ENCODE measurements at regions not wholly inside any gene's neighbourhood (a gene's known extent, or its start where the extent isn't known, plus 50 kb on each side); places are given as distances from the start of the nearest gene placed in this dataset.

DNA sequence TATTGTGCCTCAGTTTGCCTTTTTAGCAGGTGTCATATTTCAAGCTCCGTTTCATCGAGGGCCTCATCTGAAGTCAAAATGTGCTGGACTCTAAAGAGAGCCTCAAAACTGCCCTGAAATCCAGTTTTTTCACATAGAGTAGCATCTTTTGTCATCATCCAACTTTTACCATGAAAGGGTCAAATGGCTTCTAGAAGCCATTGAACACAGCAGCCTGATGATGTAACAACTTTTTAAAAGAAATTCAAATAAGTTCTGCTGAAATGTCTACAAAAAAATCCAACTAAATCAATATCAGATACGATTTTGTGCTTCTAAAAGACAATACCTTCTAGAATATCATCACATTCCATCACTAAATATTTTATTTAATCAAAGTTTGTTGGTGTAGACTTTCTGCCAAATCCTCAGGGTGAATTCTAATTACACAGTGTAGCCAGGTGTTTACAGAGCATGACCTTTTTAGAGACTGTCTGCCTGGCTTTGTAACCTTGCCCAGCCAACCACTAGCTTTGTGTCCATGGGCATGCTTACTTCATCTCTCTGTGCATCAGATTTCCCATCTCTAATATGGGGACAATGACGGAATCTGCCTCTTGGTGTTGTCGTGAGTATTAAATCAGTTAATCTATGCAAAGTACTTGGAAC is 505.0 kb downstream of the EBF1 start:
- intact Hi-C loops (cut with micrococcal nuclease; ENCODE audit: unreplicated experiment) = loop anchor here (5.0 kb wide), 1 partner anchor 83 kb away; no protein-coding TSS in a partner anchor
- Histone ChIP-seq H3K4me3 (ENCODE audit: low read depth, low read length, poor library complexity, severe bottlenecking) (no peak overlapping the region), H2AFZ (ENCODE audit: low read length) (no peak overlapping the region), H3K4me1 (ENCODE audit: insufficient read depth, low read length, poor library complexity, severe bottlenecking) (peaks cover 31% of the 10 kb centered on the region), H3K4me2 (ENCODE audit: low read length) (no peak overlapping the region), H3K79me2 (ENCODE audit: insufficient read depth, low read depth, low read length) (no peaks in the 10 kb centered on the region), H3K27ac (ENCODE audit: low read depth, low read length, poor library complexity, severe bottlenecking) (no peak overlapping the region), H3K9me3 (ENCODE audit: low read length) (peaks cover 17% of the 10 kb centered on the region), H3K36me3 (ENCODE audit: insufficient read depth, low read length) (no peaks in the 10 kb centered on the region), H4K20me1 (ENCODE audit: insufficient read depth, low read length) (no peaks in the 10 kb centered on the region), H3K9me2 (ENCODE audit: insufficient read depth, low read length) (no peaks in the 10 kb centered on the region)
- BruUV-seq (replicated peaks) = no TSS peak
- TF ChIP-seq CTCF (conservative IDR thresholded peaks at IDR 0.05; ENCODE audit: low read length) (no peak), EZH2phosphoT487 (IDR thresholded peaks at IDR 0.05; ENCODE audit: borderline replicate concordance, low read depth, low read length) (no peak)
- DNase-seq (ENCODE audit: low spot score) = no peak
- ChIA-PET CTCF (ENCODE audit: unreplicated experiment) (no interaction called here), POLR2A (interaction anchor here (0.6 to 1.0 kb wide), 3 partner anchors 56 to 236 kb away, joined by 3 read pairs; no protein-coding TSS in a partner anchor)

DNA sequence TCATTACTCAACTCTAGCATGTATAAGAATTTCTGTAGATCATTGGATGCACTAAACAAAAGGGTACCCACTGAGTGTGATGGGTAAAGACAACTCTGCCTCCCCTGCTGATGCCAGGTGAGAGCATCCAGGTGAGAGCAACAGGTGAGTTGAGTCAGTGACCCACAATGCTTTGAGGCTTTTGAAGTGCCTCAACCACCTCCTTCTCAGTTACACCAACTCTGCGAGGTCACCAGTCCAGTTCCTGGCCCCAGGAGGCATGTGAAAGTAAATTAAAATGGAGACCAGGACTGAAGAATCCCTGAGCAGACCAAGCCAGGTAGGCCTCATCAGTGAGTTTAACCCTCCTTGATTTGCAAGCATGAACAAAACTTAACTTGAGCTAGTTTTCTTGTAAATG is 505.8 kb downstream of the EBF1 start:
- Histone ChIP-seq H3K4me1 (ENCODE audit: insufficient read depth, low read length, poor library complexity, severe bottlenecking) (peaks cover 34% of the 10 kb centered on the region), H3K9me2 (ENCODE audit: insufficient read depth, low read length) (no peaks in the 10 kb centered on the region)

More for the DNA sequence above, 505.8 kb downstream of the EBF1 start:
- no peak for TF ChIP-seq CTCF (conservative IDR thresholded peaks at IDR 0.05; ENCODE audit: low read length)
- no peak for TF ChIP-seq EZH2phosphoT487 (IDR thresholded peaks at IDR 0.05; ENCODE audit: borderline replicate concordance, low read depth, low read length)
- Histone ChIP-seq H3K4me3 (ENCODE audit: low read depth, low read length, poor library complexity, severe bottlenecking) (no peak overlapping the region), H3K4me2 (ENCODE audit: low read length) (no peak overlapping the region), H2AFZ (ENCODE audit: low read length) (no peak overlapping the region), H4K20me1 (ENCODE audit: insufficient read depth, low read length) (no peaks in the 10 kb centered on the region), H3K27ac (ENCODE audit: low read depth, low read length, poor library complexity, severe bottlenecking) (no peak overlapping the region), H3K36me3 (ENCODE audit: insufficient read depth, low read length) (no peaks in the 10 kb centered on the region), H3K79me2 (ENCODE audit: insufficient read depth, low read depth, low read length) (no peaks in the 10 kb centered on the region), H3K9me3 (ENCODE audit: low read length) (peaks cover 17% of the 10 kb centered on the region)
- BruUV-seq (replicated peaks) = no TSS peak
- no peak for DNase-seq (ENCODE audit: low spot score)
- CTCF ChIA-PET (ENCODE audit: unreplicated experiment) = no interaction called here
- intact Hi-C loops (cut with micrococcal nuclease; ENCODE audit: unreplicated experiment) = no loop called here
- POLR2A ChIA-PET = interaction anchor here (1.0 kb wide), 2 partner anchors 57 to 236 kb away, joined by 3 read pairs; no protein-coding TSS in a partner anchor
